ENCODE measurements at regions not wholly inside any gene's neighbourhood (a gene's known extent, or its start where the extent isn't known, plus 50 kb on each side); places are given as distances from the start of the nearest gene placed in this dataset.

DNA sequence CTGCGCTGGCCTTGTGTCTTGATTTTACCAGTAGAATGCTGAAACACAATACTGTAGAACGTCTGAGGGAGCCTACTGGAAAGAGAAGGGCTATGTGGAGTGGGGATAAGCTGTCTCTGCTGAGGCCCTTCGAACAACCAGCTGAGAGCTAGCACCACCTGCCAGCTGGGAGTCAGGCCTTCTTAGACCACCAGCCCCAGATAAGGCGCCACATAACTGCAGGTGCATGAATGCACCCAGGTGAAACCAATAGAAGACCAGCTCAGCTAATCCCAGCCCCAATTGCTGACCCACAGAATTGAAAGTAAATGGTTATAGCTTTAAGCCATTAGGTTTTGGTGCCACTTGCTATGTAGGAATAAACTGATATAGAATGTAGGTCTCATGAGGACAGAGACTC lies 438.4 kb downstream of the ADRA2A start:
- H3K27ac ChIP-seq, result no peak overlapping the region
- no peaks in the 10 kb centered on the region for H3K36me3 ChIP-seq
- H3K4me1 ChIP-seq, result no peaks in the 10 kb centered on the region
- no peaks in the 10 kb centered on the region for H3K9me3 ChIP-seq
- no peak overlapping the region for H3K4me3 ChIP-seq
- 76 to 95% (median 81%) methylated on average over 4 of the region's 4 CpGs for WGBS, 5 donors
- intact Hi-C loops (cut with DNase I; ENCODE audit: low total_unique reads), result no loop called here
- H3K27me3 ChIP-seq (replicated peaks in 1 of 7), result no peaks in the 10 kb centered on the region
- DNase-seq, result no peak
- TF ChIP-seq, protein P1, sequence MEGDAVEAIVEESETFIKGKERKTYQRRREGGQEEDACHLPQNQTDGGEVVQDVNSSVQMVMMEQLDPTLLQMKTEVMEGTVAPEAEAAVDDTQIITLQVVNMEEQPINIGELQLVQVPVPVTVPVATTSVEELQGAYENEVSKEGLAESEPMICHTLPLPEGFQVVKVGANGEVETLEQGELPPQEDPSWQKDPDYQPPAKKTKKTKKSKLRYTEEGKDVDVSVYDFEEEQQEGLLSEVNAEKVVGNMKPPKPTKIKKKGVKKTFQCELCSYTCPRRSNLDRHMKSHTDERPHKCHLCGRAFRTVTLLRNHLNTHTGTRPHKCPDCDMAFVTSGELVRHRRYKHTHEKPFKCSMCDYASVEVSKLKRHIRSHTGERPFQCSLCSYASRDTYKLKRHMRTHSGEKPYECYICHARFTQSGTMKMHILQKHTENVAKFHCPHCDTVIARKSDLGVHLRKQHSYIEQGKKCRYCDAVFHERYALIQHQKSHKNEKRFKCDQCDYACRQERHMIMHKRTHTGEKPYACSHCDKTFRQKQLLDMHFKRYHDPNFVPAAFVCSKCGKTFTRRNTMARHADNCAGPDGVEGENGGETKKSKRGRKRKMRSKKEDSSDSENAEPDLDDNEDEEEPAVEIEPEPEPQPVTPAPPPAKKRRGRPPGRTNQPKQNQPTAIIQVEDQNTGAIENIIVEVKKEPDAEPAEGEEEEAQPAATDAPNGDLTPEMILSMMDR (IDR thresholded peaks at IDR 0.05 in 8 of 11, conservative IDR thresholded peaks at IDR 0.05 in 3 of 11), result no peak
- TF ChIP-seq POLR2AphosphoS5 (IDR thresholded peaks at IDR 0.05) (no peak), POLR2A (IDR thresholded peaks at IDR 0.05) (no peak)

DNA sequence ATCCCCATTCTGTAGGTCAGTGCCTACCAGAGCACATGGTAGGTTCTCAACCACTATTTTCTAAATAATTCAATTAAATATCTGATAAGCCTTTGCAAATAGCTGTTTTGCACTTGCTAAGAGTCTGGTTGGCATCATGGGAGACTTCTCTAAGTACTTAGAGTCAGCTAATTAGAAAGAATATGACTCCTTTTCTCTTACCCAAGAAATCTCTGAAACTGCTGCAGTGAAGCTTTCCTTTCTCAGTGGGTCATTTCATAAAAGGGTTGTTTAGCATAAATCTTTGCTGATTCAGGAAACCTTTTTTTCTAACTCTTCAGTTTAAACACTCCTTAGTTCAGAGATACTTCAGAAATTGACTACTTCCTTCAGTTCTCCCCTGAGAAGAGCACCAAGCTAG lies 438.9 kb downstream of the ADRA2A start:
- intact Hi-C loops (cut with DNase I; ENCODE audit: low total_unique reads), result no loop called here
- no peaks in the 10 kb centered on the region for H3K27me3 ChIP-seq (replicated peaks in 1 of 7)
- DNase-seq, result no peak
- H3K9me3 ChIP-seq, result no peaks in the 10 kb centered on the region
- TF ChIP-seq, protein P1 (IDR thresholded peaks at IDR 0.05 in 8 of 11, conservative IDR thresholded peaks at IDR 0.05 in 3 of 11), result no peak
- TF ChIP-seq POLR2AphosphoS5 (IDR thresholded peaks at IDR 0.05) (no peak), POLR2A (IDR thresholded peaks at IDR 0.05) (no peak)
- no peaks in the 10 kb centered on the region for H3K36me3 ChIP-seq
- H3K27ac ChIP-seq, result no peak overlapping the region
- no peak overlapping the region for H3K4me3 ChIP-seq
- no peaks in the 10 kb centered on the region for H3K4me1 ChIP-seq

DNA sequence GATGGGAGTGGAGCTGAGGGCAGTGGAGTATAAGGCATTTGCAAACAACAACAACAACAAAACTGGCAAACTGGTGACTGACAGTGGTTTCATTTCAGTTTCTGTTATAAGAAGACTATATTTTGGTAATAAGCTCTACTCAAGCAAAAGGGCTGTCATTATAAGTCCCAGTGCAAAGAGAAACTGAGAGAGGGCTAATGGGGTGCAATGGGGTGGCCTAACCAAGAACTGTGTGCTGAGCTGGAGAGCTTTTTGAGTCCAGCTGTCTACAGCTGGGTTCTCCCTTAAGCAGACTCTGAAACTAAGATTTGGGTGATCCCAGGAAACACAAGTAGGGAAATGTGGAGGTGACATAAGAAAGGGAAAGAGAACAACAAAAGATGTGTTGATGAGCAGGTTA lies 439.3 kb downstream of the ADRA2A start:
- no peaks in the 10 kb centered on the region for H3K9me3 ChIP-seq
- H3K27ac ChIP-seq, result no peak overlapping the region
- no peak for DNase-seq
- no peaks in the 10 kb centered on the region for H3K36me3 ChIP-seq
- TF ChIP-seq, protein P1 (IDR thresholded peaks at IDR 0.05 in 8 of 11, conservative IDR thresholded peaks at IDR 0.05 in 3 of 11), result no peak
- TF ChIP-seq POLR2AphosphoS5 (IDR thresholded peaks at IDR 0.05) (no peak), POLR2A (IDR thresholded peaks at IDR 0.05) (no peak)
- intact Hi-C loops (cut with DNase I; ENCODE audit: low total_unique reads), result no loop called here
- no peaks in the 10 kb centered on the region for H3K27me3 ChIP-seq (replicated peaks in 1 of 7)
- no peaks in the 10 kb centered on the region for H3K4me1 ChIP-seq
- no peak overlapping the region for H3K4me3 ChIP-seq

DNA sequence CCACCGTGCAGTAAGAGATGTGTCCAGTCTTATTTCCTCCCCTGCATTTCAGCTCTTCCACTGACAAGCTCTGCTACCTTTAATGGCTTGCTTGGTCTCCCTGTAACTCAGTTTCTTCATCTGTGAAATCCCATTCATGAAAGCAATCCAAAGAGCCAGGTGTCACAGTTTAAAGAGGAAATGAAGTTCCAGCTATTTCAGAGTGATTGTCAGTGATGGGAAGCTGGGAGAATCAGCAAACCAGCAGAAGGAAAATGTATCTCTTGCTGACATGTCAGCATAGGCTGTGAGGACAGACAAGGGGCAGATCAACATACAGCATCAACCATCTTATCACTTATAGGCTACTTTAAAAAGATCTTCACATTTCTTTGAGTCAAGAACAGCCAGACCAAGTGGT lies 445.3 kb downstream of the ADRA2A start:
- H3K27ac ChIP-seq, result no peak overlapping the region
- no peak for TF ChIP-seq POLR2A (IDR thresholded peaks at IDR 0.05)
- TF ChIP-seq, protein P1 (IDR thresholded peaks at IDR 0.05 in 8 of 11, conservative IDR thresholded peaks at IDR 0.05 in 3 of 11), result no peak
- TF ChIP-seq POLR2AphosphoS5 (IDR thresholded peaks at IDR 0.05), result no peak
- no peaks in the 10 kb centered on the region for H3K36me3 ChIP-seq
- no peak for DNase-seq
- intact Hi-C loops (cut with DNase I; ENCODE audit: low total_unique reads), result no loop called here
- WGBS, 5 donors, result 42 to 89% (median 71%) methylated on average over 1 of the region's 1 CpG
- no peaks in the 10 kb centered on the region for H3K27me3 ChIP-seq (replicated peaks in 1 of 7)
- H3K9me3 ChIP-seq, result no peaks in the 10 kb centered on the region
- no peaks in the 10 kb centered on the region for H3K4me1 ChIP-seq
- no peak overlapping the region for H3K4me3 ChIP-seq

Measured in spleen (tissue), 11 donors.